ENCODE measurements at regions not wholly inside any gene's neighbourhood (a gene's known extent, or its start where the extent isn't known, plus 50 kb on each side); places are given as distances from the start of the nearest gene placed in this dataset.

DNA sequence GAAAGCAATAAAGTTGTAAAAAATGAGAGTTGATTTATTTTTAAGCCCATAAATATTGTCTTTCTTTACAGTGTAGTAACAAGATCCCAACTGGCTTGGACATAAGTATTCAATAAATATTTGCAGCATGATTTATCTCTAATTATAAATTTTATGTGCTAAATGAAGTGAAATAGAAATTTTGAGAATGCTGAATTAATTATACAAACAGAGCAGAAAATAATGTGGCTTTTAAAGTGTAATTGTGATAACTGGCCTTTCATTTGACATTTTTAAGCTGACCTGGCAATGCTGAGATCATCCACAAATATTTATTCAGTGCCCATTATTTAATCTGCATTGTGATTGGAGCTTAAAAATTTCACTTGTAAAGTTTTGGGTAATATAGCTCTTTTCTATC is 201.6 kb upstream of the NAV3 start:
- no peak for TF ChIP-seq GATA2 (IDR thresholded peaks at IDR 0.05; ENCODE audit: low read depth, low read length)
- TF ChIP-seq GATA3 (IDR thresholded peaks at IDR 0.05; ENCODE audit: low read depth, low read length): no peak

DNA sequence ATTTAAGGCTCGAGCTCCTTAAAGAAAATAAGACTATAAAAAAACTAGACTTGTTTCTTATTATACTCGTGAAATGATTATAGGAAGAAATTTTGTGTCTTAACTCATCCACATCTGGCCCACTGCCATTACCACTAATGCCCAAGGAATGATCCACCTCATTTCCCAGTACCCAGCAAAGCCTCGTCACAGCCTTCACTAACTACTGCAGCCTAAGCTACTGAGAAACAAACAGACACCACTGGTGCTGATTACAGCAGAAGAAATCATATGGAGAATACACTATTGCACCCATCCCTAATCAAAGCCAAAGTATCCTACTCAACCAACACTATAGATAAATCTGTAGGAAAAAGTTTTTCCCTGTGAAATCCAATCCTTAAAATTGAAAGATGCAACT is 205.3 kb upstream of the NAV3 start:
- TF ChIP-seq GATA3 (IDR thresholded peaks at IDR 0.05; ENCODE audit: low read depth, low read length) (no peak), GATA2 (IDR thresholded peaks at IDR 0.05; ENCODE audit: low read depth, low read length) (no peak)

DNA sequence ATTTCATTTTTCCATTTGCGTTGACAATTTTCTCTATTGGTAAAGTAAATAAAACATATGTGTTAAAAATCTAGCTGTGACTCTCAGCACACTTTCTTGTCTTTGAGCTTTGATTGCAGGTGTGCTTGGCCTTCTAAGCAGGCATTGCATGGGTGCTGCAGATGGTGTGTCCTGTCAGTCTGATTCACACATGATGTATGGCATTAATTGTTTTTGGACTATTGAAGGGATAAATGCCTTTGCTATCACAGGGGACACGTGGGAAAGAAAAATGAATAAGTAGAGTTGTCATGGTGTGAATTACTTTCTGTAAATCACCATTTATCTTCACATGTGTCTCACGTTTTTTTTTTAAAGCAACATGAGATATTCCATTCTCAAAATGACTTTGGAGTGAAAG is 211.3 kb upstream of the NAV3 start:
- no peak for TF ChIP-seq GATA2 (IDR thresholded peaks at IDR 0.05; ENCODE audit: low read depth, low read length)
- TF ChIP-seq GATA3 (IDR thresholded peaks at IDR 0.05; ENCODE audit: low read depth, low read length): no peak

DNA sequence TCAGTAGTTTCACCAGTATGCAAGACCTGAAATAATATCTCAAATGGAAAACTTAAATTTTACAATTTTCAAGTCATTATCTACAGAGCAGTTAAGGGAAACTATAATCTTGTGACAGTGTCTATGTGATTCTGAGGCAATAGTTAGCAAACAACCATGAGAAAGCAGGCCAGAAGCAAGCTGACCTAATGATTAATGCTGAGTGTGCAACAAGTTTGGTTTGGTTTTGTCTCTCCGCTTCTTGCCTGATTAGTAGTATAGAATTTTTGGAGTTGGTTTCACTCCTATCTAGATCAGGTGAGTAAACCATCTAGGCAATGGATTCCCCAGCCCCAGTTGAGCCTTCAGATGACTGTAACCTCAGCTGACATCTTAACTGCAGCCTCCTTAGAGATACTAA is 212.9 kb upstream of the NAV3 start:
- no peak for TF ChIP-seq GATA3 (IDR thresholded peaks at IDR 0.05; ENCODE audit: low read depth, low read length)
- no peak for TF ChIP-seq GATA2 (IDR thresholded peaks at IDR 0.05; ENCODE audit: low read depth, low read length)

DNA sequence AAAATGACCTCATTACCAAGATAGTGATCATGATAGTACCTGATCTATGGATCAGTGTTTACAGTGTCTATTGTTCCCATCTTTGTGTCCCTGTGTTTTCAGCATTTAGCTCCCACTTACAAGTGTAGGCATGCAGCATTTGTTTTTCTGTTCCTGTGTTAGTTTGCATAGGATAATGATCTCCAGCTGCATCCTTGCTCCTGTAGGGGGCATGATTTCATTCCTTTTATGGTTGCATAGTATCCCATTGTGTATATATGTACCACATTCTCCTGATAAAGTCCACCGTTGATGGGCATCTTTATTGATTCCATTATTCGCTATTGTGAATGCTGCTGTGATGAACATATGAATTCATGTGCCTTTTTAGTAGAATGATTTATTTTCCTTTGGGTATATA is 215.4 kb upstream of the NAV3 start:
- TF ChIP-seq GATA2 (IDR thresholded peaks at IDR 0.05; ENCODE audit: low read depth, low read length) (no peak; the same call in 1 of the 2 replicates), GATA3 (IDR thresholded peaks at IDR 0.05; ENCODE audit: low read depth, low read length) (no peak)

DNA sequence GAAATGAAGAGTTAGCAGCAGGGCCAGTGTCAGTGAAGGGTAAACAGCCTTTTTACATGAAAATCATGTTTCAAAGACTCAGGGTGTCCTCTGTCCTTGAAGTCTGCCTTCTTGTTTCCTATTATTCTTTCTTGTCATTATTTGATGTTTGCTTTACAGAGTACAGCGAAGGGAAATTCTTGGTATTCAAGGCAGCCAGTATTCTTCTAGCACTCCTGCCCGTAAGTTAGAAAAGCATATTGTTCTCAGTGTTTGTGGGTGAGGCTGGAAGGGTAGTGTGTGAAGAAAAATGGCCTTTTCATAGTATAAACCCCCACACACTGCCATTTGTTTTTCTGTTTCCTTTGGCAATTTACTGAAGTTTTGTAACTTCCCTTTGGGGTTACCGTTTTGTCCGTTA is 217.3 kb upstream of the NAV3 start:
- TF ChIP-seq GATA2 (IDR thresholded peaks at IDR 0.05; ENCODE audit: low read depth, low read length): no peak
- no peak for TF ChIP-seq GATA3 (IDR thresholded peaks at IDR 0.05; ENCODE audit: low read depth, low read length)

DNA sequence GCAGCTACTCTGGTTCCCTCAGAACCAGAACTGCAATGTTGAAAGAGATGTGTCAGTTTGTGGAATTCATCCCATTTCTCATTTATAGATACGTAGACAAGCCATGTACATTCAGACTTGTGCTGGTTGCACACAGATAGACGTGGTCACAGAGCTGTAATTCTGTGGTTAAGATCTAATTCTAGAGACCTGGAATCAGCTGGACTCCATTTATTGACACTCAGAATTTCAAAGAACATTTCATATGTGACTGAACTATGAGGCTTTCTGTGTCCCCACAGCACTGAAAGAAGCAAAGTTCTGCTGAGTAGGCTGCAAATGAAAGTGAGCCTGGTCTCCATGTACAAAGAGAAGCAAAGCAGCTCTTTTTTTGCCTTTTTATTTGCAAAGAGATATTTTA is 220.2 kb upstream of the NAV3 start:
- TF ChIP-seq GATA3 (IDR thresholded peaks at IDR 0.05; ENCODE audit: low read depth, low read length): no peak
- no peak for TF ChIP-seq GATA2 (IDR thresholded peaks at IDR 0.05; ENCODE audit: low read depth, low read length)

DNA sequence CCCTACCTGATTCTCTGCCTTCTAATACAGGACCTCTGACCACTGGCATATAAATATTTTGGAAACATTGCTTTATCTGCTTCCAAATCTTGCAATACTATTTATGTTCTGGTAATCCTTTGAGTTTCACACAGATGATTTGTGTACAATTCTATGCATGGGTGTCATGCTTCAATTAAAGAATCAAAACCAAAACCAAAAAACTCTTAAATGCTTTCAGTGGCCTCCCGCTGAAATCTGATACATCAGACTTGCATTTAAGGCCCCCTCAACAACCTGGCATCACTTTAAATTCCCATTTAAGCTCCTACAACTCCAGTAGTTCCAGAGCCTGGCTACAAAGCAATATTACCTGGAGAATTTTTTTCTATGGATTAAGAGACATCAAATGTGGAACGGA is 221.7 kb upstream of the NAV3 start:
- TF ChIP-seq GATA2 (IDR thresholded peaks at IDR 0.05; ENCODE audit: low read depth, low read length): no peak
- no peak for TF ChIP-seq GATA3 (IDR thresholded peaks at IDR 0.05; ENCODE audit: low read depth, low read length)

DNA sequence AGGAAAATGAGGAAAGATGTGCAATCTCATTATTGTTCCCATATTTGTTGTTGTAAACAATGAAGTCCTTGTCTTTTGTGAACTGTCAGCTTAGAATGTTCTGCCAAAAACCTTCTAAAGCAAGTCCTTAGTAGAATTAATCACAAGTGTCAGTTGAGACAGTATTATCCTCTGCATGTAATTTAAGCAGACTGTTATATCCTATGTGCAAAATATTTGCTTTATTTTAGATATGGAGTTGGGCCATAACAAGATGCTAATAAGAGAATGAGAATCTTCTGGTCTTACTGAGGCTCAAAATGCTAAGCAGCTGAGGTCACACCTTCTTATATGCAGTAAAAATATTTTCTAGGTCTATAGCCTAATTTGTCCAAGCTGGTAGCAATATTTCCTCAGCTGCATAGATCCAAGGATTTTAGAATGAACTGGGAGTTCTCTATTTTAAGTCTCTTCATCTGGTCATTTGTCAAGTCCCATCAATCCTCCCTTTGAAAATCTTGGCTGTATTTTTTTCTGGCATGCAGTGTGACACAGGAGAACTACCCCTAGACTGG is 222.3 kb upstream of the NAV3 start:
- TF ChIP-seq GATA2 (IDR thresholded peaks at IDR 0.05; ENCODE audit: low read depth, low read length): no peak

DNA sequence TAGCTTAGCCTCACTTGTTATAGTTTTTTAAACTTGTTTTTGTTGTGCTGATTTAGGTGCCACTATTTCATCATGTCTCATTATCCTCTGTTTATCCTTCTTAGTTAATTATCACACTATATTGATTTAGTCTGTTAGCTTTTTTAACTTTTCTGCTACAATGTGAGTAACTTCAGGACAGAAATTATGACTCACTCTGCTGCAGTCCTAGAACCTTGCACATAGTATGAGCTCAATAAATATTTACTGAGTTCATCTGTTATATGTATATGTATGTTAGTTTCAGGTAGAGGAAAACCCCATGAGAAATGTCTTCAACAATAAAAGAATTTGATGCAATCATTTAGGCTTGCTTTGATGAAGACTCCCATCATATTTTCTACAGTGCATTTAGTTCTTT is 224.3 kb upstream of the NAV3 start:
- no peak for TF ChIP-seq GATA2 (IDR thresholded peaks at IDR 0.05; ENCODE audit: low read depth, low read length)
- no peak for TF ChIP-seq GATA3 (IDR thresholded peaks at IDR 0.05; ENCODE audit: low read depth, low read length)

DNA sequence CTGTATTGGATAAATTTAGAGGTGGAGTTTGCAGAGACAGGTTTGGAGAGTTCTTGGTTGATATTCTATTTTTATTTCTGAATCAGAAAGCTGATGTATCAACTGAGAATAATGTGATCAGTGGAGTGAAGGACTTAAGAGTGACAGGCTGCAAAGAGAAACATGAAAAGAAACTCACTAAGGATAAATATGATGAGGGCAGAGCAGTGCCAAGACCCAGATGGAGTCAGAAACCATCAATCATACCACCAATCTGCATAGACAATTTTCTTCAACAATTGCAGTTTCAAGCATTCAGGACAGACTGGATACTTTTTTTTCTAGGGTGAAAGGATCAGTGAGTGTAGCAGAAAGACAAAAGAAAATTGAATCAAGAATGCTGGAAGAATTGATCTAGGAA is 226.7 kb upstream of the NAV3 start:
- TF ChIP-seq GATA2 (IDR thresholded peaks at IDR 0.05; ENCODE audit: low read depth, low read length): no peak
- TF ChIP-seq GATA3 (IDR thresholded peaks at IDR 0.05; ENCODE audit: low read depth, low read length): no peak

DNA sequence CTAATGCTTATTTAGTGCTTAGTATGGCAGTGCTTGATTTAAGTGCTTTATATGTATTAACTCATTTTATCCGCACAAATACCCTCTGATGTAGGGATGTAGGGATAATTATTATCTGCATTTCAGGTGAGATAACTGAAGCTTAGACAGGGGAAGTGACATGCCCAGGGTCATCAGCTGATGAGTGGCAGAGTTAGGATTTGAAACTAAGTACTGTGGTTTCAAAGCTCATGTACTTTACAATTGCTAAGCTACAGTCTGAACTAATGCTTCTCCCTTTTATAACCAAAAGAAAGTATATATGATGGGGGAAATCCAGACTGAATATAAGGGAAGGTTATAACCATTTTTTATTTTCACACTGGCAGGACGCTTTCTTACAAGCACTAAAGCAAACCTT is 229.6 kb upstream of the NAV3 start:
- no peak for TF ChIP-seq GATA3 (IDR thresholded peaks at IDR 0.05; ENCODE audit: low read depth, low read length)
- TF ChIP-seq GATA2 (IDR thresholded peaks at IDR 0.05; ENCODE audit: low read depth, low read length): no peak

DNA sequence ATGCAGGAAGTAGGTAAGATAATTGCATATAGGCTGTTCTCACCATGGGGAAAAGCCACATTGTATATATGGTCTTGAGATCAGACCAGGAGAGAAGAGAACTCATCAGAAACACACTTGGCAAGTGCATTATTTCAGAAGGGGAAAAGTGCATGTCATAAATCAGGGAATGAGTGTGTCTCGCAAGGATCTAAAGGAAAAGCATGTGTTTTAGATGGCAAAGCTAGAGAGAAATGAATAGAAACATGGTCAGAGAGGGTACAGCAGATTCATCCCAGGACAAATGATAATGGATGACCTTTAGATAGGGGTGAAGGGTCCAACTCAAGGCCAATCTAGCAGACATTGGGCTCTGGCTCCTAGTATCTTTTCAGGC is 230.2 kb upstream of the NAV3 start:
- TF ChIP-seq GATA2 (IDR thresholded peaks at IDR 0.05; ENCODE audit: low read depth, low read length) (no peak), GATA3 (IDR thresholded peaks at IDR 0.05; ENCODE audit: low read depth, low read length) (no peak)

DNA sequence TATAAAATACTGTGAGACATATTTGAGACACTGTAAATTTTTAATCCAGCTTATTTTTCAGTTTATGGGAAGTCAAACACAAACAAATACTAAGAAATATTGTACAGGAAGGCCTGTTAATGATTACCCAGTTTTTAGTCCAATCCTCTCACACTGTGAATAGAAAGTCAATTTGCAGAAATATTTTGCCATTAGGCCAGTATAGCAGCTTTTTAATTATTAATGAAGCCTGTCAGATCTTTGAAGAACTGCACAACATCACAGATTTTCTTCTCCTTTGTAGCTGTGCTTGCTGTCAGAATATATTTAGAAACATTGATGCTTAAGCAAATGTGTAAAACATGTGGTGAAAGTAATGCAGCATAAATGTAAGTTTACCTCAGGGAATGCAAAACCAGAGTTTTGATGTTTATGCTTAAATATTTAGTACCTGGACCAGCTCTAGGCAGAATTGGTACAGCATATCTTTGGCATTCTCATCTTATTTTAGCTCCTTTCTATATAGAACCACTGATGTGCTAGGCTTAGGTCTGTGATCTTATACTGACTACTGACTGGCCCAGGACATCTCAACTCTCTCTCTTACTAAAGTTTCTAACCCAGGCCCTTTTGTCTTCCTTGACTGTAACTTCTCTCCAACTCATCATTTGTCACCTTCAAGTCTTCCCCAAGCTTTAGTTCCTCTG is 230.8 kb upstream of the NAV3 start:
- no peak for TF ChIP-seq GATA2 (IDR thresholded peaks at IDR 0.05; ENCODE audit: low read depth, low read length)

DNA sequence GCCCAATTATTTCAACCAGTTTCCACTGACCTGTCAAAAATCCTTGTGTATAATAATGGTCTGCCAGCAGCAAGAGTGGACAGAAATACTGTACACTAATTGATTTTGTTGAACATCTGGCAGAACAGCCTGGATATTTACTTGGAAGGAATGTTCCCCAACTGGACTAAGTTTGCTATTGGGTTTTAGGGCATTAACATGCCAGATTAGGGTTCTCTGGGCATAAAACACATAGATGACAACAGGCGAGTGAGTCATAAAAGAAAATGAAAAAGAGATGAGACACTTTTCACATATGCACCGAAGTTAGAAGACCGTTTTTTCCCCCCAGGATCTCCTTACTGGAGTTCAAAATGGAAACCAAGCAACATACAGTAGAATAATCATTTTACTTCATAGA is 236.3 kb upstream of the NAV3 start:
- TF ChIP-seq GATA2 (IDR thresholded peaks at IDR 0.05; ENCODE audit: low read depth, low read length) (no peak), GATA3 (IDR thresholded peaks at IDR 0.05; ENCODE audit: low read depth, low read length) (no peak)

DNA sequence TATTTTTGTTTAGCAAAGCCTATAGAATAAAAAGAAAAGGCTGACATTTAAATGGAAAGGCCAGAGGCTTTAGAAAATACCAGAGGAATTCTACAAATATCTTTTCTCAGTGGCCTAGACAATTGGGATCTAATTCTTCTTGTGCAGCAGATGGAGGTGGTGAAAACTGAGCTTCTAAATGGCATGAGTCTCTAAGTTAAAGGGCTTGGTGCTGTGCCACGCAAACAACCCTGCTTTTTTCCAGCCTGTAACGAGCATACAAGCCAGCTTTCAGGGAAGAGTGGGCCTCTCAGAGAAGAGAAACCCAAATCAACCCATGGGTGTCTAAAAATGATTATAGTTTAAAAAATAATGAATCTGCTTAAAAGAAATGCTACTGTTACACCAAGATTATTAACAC is 237.9 kb upstream of the NAV3 start:
- TF ChIP-seq GATA3 (IDR thresholded peaks at IDR 0.05; ENCODE audit: low read depth, low read length) (no peak), GATA2 (IDR thresholded peaks at IDR 0.05; ENCODE audit: low read depth, low read length) (no peak)

Data from SH-SY5Y (cell line).